GM12872 (cell line): ENCODE measurements at regions not wholly inside any gene's neighbourhood (a gene's known extent, or its start where the extent isn't known, plus 50 kb on each side); places are given as distances from the start of the nearest gene placed in this dataset.

Experiments
- CTCF ChIP-seq: IDR thresholded peaks from 3 replicates; pipeline ENCODE4 v1.5.1; 2011; ENCODE audit warnings: low read depth, mild to moderate bottlenecking, low read length, moderate library complexity; ENCODE audit not compliant: insufficient read depth

GRCh38 chr4:156663663-156664062 lies 307.9 kb downstream of the PDGFC start:
- no peak for TF ChIP-seq CTCF

GRCh38 chr4:156662921-156663320 lies 308.7 kb downstream of the PDGFC start:
- TF ChIP-seq CTCF: no peak

GRCh38 chr4:156661555-156661954 lies 310.0 kb downstream of the PDGFC start:
- no peak for TF ChIP-seq CTCF

- no peak for TF ChIP-seq CTCF
These were observed 311.1 kb downstream of the PDGFC start for GRCh38 chr4:156660465-156660864.

GRCh38 chr4:156659983-156660382 lies 311.6 kb downstream of the PDGFC start:
- no peak for TF ChIP-seq CTCF

GRCh38 chr4:156659570-156659969 lies 312.0 kb downstream of the PDGFC start:
- TF ChIP-seq CTCF: no peak

- no peak for TF ChIP-seq CTCF
These were observed 314.7 kb downstream of the PDGFC start for GRCh38 chr4:156656896-156657295.

- no peak for TF ChIP-seq CTCF
These were observed 317.2 kb downstream of the PDGFC start for GRCh38 chr4:156654410-156654809.
